Activated CD4-positive, alpha-beta T cell treated with anti-CD3 and anti-CD28 coated beads for 48 hours (primary cell): ENCODE measurements at regions not wholly inside any gene's neighbourhood (a gene's known extent, or its start where the extent isn't known, plus 50 kb on each side); places are given as distances from the start of the nearest gene placed in this dataset.
"Not testable (repeated sequence)": the region's sequence is repeated elsewhere in the genome, so short reads cannot be mapped to it uniquely, and the experiment has no call there.

ENCODE experiments used
- DNase-seq: peaks from one replicate; pipeline ENCODE4 v3.0.0-alpha.2; 2020

GRCh38 chr12:59077575-59078426 lies 157.5 kb upstream of the LRIG3 start:
- DNase-seq = no peak

- no peak for DNase-seq
These were observed 156.8 kb upstream of the LRIG3 start for GRCh38 chr12:59077153-59077552.

- DNase-seq = no peak
These were observed 156.3 kb upstream of the LRIG3 start for GRCh38 chr12:59076622-59077021.

GRCh38 chr12:59075968-59076490 lies 155.7 kb upstream of the LRIG3 start:
- DNase-seq = no peak

- no peak for DNase-seq
These were observed 154.8 kb upstream of the LRIG3 start for GRCh38 chr12:59075141-59075540.

- no peak for DNase-seq
These were observed 150.1 kb upstream of the LRIG3 start for GRCh38 chr12:59070322-59070933.

GRCh38 chr12:59069516-59069915 lies 149.2 kb upstream of the LRIG3 start:
- no peak for DNase-seq

- DNase-seq = no peak
These were observed 148.1 kb upstream of the LRIG3 start for GRCh38 chr12:59068436-59068835.

GRCh38 chr12:59067083-59067482 lies 146.8 kb upstream of the LRIG3 start:
- DNase-seq = no peak

- DNase-seq = no peak
These were observed 146.1 kb upstream of the LRIG3 start for GRCh38 chr12:59066445-59066844.

- DNase-seq = no peak
These were observed 139.0 kb upstream of the LRIG3 start for GRCh38 chr12:59059088-59059935.

- DNase-seq = no peak
These were observed 136.7 kb upstream of the LRIG3 start for GRCh38 chr12:59056966-59057365.

GRCh38 chr12:59055204-59055860 lies 135.0 kb upstream of the LRIG3 start:
- no peak for DNase-seq

- not testable (repeated sequence) for DNase-seq
These were observed 133.1 kb upstream of the LRIG3 start for GRCh38 chr12:59053266-59053899.

- no peak for DNase-seq
These were observed 126.6 kb upstream of the LRIG3 start for GRCh38 chr12:59046763-59047534.

- no peak for DNase-seq
These were observed 124.5 kb upstream of the LRIG3 start for GRCh38 chr12:59044791-59045190.

GRCh38 chr12:59041241-59042121 lies 121.2 kb upstream of the LRIG3 start:
- DNase-seq = no peak

- DNase-seq = no peak
These were observed 120.4 kb upstream of the LRIG3 start for GRCh38 chr12:59040656-59041055.

GRCh38 chr12:59040043-59040442 lies 119.7 kb upstream of the LRIG3 start:
- no peak for DNase-seq

- DNase-seq = no peak
These were observed 118.7 kb upstream of the LRIG3 start for GRCh38 chr12:59039005-59039404.
